Body of pancreas (tissue), 4 donors: ENCODE measurements at regions not wholly inside any gene's neighbourhood (a gene's known extent, or its start where the extent isn't known, plus 50 kb on each side); places are given as distances from the start of the nearest gene placed in this dataset.

Source experiments
- ATAC-seq: fragments of 150-250 bp; one replicate; pipeline ENCODE4 v1.9.1; 2016
- DNase-seq, 4 donors: peaks; one replicate each; pipeline ENCODE4 v3.0.0-alpha.2; 2019
- H3K27ac ChIP-seq, 4 donors: fragments of 200-600 bp; sonication (generic); 1 replicate in 3 of 4; 2 replicates in 1 of 4; pipeline versions ENCODE4 v1.5.1 to v1.6.1; 2016 to 2019; ENCODE audit warnings: mild to moderate bottlenecking in 1 of 4, mixed read lengths in 1 of 4, moderate library complexity in 1 of 4
- H3K27me3 ChIP-seq, 2 donors: fragments of 200-600 bp; sonication (generic); one replicate each; pipeline ENCODE4 v1.6.0; 2016; ENCODE audit warnings: mild to moderate bottlenecking in 1 of 2
- H3K36me3 ChIP-seq, 2 donors: fragments of 200-600 bp; sonication (generic); replicated peaks in 1 of 2; 2 replicates each; pipeline ENCODE4 v1.5.1; 2016; ENCODE audit warnings: low read depth in 2 of 2; ENCODE audit not compliant: insufficient read depth in 1 of 2
- H3K4me1 ChIP-seq: fragments of 200-600 bp; sonication (generic); one replicate; pipeline ENCODE4 v1.6.0; 2016
- H3K4me3 ChIP-seq, 2 donors: fragments of 200-600 bp; sonication (generic); 1 replicate in 1 of 2; 2 replicates in 1 of 2; pipeline ENCODE4 v1.5.1; 2016 to 2019
- H3K9me3 ChIP-seq, 3 donors: fragments of 200-600 bp; sonication (generic); 1 replicate in 2 of 3; 2 replicates in 1 of 3; pipeline ENCODE4 v1.5.1; 2016
- POLR2A ChIP-seq, 3 donors: fragments of 450-650 bp; IDR thresholded peaks; one replicate each; pipeline ENCODE4 v1.6.1; 2016; ENCODE audit warnings: antibody characterized with exemption in 3 of 3, mild to moderate bottlenecking in 2 of 3
- WGBS, 2 donors: methylation state at CpG; one replicate each; pipeline ENCODE4 v1.1.5; 2017; 5-methylcytosine and 5-hydroxymethylcytosine counted together
- intact Hi-C: fragments of 100-400 bp; cut with DNase I; formaldehyde crosslinking; loops from one replicate; pipeline ENCODE4 v1.15.1; 2023
- TF ChIP-seq, protein P1 (sequence below), 7 experiments: fragments of 450-650 bp in 4 of 7; fragments of 200-600 bp in 3 of 7; sonication (generic) in 3 of 7; IDR thresholded peaks; one replicate each; pipeline ENCODE4 v1.5.1; 2016 to 2019; ENCODE audit warnings: antibody characterized with exemption in 7 of 7

DNA sequence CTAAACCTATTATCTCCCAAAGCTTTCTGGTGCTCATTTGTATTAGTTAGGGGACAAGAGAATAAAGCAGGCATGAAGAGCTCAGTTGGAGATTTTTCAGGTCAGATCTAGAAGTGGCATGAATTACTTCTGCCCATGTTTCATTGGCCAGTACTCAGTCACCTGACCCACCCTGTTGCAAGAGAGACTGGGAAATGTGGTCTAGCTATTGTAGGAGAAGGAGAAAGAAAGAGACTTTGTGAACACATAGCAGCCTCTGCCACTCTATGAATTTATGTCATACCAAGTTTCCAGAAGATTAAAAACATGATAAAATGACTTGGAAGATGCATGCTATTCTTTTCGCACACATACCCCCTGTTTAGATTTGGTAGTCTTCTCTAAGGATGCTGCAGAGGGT lies 302.3 kb upstream of the RUNX1 start:
- TF ChIP-seq POLR2A (IDR thresholded peaks at IDR 0.05): no peak
- TF ChIP-seq, protein P1, sequence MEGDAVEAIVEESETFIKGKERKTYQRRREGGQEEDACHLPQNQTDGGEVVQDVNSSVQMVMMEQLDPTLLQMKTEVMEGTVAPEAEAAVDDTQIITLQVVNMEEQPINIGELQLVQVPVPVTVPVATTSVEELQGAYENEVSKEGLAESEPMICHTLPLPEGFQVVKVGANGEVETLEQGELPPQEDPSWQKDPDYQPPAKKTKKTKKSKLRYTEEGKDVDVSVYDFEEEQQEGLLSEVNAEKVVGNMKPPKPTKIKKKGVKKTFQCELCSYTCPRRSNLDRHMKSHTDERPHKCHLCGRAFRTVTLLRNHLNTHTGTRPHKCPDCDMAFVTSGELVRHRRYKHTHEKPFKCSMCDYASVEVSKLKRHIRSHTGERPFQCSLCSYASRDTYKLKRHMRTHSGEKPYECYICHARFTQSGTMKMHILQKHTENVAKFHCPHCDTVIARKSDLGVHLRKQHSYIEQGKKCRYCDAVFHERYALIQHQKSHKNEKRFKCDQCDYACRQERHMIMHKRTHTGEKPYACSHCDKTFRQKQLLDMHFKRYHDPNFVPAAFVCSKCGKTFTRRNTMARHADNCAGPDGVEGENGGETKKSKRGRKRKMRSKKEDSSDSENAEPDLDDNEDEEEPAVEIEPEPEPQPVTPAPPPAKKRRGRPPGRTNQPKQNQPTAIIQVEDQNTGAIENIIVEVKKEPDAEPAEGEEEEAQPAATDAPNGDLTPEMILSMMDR (IDR thresholded peaks at IDR 0.05): no peak
- DNase-seq (no peak), ATAC-seq (no peak)
- intact Hi-C loops: no loop called here
- Histone ChIP-seq H3K36me3 (no peaks in the 10 kb centered on the region), H3K4me1 (no peaks in the 10 kb centered on the region), H3K27ac (no peak overlapping the region), H3K27me3 (no peaks in the 10 kb centered on the region), H3K4me3 (no peak overlapping the region), H3K9me3 (no peaks in the 10 kb centered on the region)
- WGBS, 2 donors: 81 to 84% methylated on average over 1 of the region's 1 CpG

DNA sequence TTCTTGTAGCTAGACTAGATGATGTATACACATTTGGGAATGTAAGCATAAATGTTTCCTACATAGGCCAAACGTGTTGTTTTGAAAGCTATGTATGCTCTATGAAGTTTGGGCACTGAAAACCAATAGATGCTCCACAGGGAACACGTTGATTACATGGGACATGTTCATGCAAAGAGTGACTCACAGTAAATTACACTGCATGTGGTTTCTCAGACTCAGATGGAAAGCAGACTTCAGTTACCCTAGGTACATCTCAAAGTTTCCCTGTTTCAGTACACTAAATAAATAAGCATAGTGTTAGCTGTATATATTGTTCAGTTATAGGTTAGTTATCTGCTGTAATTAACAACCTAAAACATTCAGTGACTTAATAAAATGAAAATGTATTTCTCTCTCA lies 301.9 kb upstream of the RUNX1 start:
- Histone ChIP-seq H3K27me3 (no peaks in the 10 kb centered on the region), H3K36me3 (no peaks in the 10 kb centered on the region), H3K9me3 (no peaks in the 10 kb centered on the region), H3K4me3 (no peak overlapping the region), H3K4me1 (no peaks in the 10 kb centered on the region), H3K27ac (no peak overlapping the region)
- 43% methylated on average over 2 of the region's 2 CpGs for WGBS, 2 donors
- TF ChIP-seq POLR2A (IDR thresholded peaks at IDR 0.05): no peak
- TF ChIP-seq, protein P1 (IDR thresholded peaks at IDR 0.05): no peak
- DNase-seq: no peak
- intact Hi-C loops: no loop called here
- ATAC-seq: no peak

DNA sequence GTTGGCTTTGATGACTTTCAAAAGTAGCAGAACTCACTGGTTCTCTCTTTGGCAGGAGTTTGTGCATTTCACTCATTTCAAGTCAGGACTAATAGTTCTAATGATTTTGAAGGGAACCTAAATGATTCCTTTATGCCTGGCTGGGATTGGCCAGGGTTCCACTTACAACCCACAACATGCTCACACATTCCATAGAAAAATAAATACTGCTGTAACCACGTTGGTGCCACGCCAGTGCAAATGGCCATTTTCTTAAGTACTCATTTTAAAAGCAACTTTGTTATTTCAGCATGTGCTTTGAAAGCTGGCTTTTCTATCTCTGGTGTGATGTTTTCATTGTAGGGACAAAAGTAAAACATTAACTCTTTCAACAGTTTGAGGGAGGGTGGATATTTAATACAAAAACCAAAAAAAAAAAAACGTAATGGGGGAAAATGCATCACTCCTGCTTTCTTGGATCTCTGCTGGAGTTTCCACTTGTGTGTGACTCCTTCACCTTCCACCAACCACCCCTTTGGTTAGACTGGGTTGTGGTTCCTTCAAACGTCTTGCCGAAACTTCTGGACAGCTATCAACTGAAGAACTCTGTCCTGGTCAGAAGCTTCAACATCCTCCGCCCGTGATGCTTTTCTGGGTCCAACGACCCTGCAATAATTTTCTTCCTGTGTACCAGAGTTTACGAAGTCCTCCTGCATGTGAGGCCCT lies 300.4 kb upstream of the RUNX1 start:
- H3K27me3 ChIP-seq: no peaks in the 10 kb centered on the region
- DNase-seq (no peak), ATAC-seq (no peak)
- no peaks in the 10 kb centered on the region for H3K4me1 ChIP-seq
- H3K27ac ChIP-seq: no peak overlapping the region
- 50 to 52% methylated on average over 9 of the region's 9 CpGs for whole genome bisulfite sequencing, 2 donors
- H3K36me3 ChIP-seq: no peaks in the 10 kb centered on the region
- no peaks in the 10 kb centered on the region for H3K9me3 ChIP-seq
- no peak overlapping the region for H3K4me3 ChIP-seq
- intact Hi-C loops: no loop called here
- TF ChIP-seq POLR2A (IDR thresholded peaks at IDR 0.05): no peak
- TF ChIP-seq, protein P1 (IDR thresholded peaks at IDR 0.05): no peak

DNA sequence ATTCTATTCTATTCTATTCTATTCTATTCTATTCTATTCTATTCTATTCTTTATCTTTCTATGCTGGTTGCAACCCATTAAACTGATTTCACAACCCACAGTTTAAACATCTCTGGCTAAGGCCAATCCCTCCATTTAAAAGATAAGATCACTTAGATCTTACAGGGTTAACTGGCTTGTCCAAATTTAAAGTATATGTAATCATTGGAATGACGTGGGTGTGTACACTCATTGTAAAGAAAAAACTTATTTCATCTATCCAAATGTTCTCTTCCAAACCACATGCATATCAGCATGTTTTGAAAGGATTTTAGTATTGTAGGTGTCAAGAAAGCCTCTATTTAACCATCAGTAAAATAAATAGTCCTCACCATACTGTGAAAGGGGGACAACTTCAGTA lies 299.6 kb upstream of the RUNX1 start:
- H3K27me3 ChIP-seq: no peaks in the 10 kb centered on the region
- intact Hi-C loops: no loop called here
- no peak overlapping the region for H3K4me3 ChIP-seq
- H3K27ac ChIP-seq: no peak overlapping the region
- no peaks in the 10 kb centered on the region for H3K4me1 ChIP-seq
- no peaks in the 10 kb centered on the region for H3K36me3 ChIP-seq
- H3K9me3 ChIP-seq: no peaks in the 10 kb centered on the region
- no peak for DNase-seq
- TF ChIP-seq, protein P1 (IDR thresholded peaks at IDR 0.05): no peak
- TF ChIP-seq POLR2A (IDR thresholded peaks at IDR 0.05): no peak
- ATAC-seq: no peak
- WGBS, 2 donors: 20 to 22% methylated on average over 1 of the region's 1 CpG

DNA sequence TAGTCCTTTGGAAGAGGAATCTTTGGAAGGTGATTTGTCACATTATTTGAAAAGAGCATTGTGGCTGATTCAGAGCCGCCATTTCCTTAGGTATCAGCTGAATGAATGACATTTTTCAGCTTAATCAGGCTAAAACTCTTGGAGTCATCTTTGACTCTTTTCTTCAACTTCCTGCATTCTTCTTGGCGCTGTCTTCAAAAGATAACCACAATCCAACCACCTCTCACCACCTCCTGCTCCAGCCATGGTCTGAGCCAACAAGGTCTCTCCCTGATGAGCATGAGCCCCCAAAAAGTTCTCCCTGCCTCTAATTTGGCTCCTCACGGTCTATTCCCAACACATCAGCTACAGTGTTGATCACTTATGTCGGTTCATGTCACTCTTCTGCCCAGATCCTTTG lies 297.6 kb upstream of the RUNX1 start:
- no peak for DNase-seq
- WGBS, 2 donors: 78 to 90% methylated on average over 4 of the region's 4 CpGs
- no peak for ATAC-seq
- TF ChIP-seq, protein P1 (IDR thresholded peaks at IDR 0.05): no peak
- no peak for TF ChIP-seq POLR2A (IDR thresholded peaks at IDR 0.05)
- Histone ChIP-seq H3K4me3 (no peak overlapping the region), H3K4me1 (no peaks in the 10 kb centered on the region), H3K36me3 (no peaks in the 10 kb centered on the region), H3K27ac (no peak overlapping the region), H3K27me3 (no peaks in the 10 kb centered on the region), H3K9me3 (no peaks in the 10 kb centered on the region)
- intact Hi-C loops: no loop called here
